Liver (tissue), 8 donors: ENCODE measurements at regions not wholly inside any gene's neighbourhood (a gene's known extent, or its start where the extent isn't known, plus 50 kb on each side); places are given as distances from the start of the nearest gene placed in this dataset.

Experiments
- DNase-seq: peaks from one replicate; pipeline ENCODE4 v3.0.0-alpha.2; 2017; ENCODE audit warnings: low spot score
- H3K27ac ChIP-seq, 2 donors: one replicate each; pipeline ENCODE4 v1.7.0; 2013; ENCODE audit warnings: inconsistent platforms in 2 of 2, low read length in 2 of 2, control low read depth in 1 of 2, low read depth in 1 of 2, mild to moderate bottlenecking in 1 of 2
- H3K27me3 ChIP-seq, 4 donors: one replicate each; pipeline versions ENCODE4 v1.6.1 to v1.7.0; 2013; ENCODE audit warnings: low read length in 3 of 4, inconsistent platforms in 1 of 4, mild to moderate bottlenecking in 1 of 4, moderate library complexity in 1 of 4; ENCODE audit not compliant: control insufficient read depth in 4 of 4, insufficient read depth in 4 of 4
- H3K36me3 ChIP-seq, 4 donors: one replicate each; pipeline versions ENCODE4 v1.6.1 to v1.7.0; 2013; ENCODE audit warnings: low read length in 3 of 4, mild to moderate bottlenecking in 3 of 4, low read depth in 1 of 4, moderate library complexity in 1 of 4; ENCODE audit not compliant: control insufficient read depth in 4 of 4, insufficient read depth in 3 of 4
- H3K4me1 ChIP-seq, 4 donors: one replicate each; pipeline versions ENCODE4 v1.6.1 to v1.7.0; 2013; ENCODE audit warnings: low read length in 3 of 4, mild to moderate bottlenecking in 3 of 4, moderate library complexity in 1 of 4; ENCODE audit not compliant: control insufficient read depth in 4 of 4, insufficient read depth in 4 of 4
- H3K4me3 ChIP-seq, 3 donors: one replicate each; pipeline versions ENCODE4 v1.6.1 to v1.7.0; 2013; ENCODE audit warnings: low read length in 3 of 3, control low read depth in 1 of 3, low read depth in 1 of 3, mild to moderate bottlenecking in 1 of 3
- H3K9ac ChIP-seq, 2 donors: one replicate each; pipeline ENCODE4 v1.7.0; 2013; ENCODE audit warnings: low read length in 2 of 2, mild to moderate bottlenecking in 2 of 2, moderate library complexity in 2 of 2, control low read depth in 1 of 2, low read depth in 1 of 2
- H3K9me3 ChIP-seq, 4 donors: one replicate each; pipeline versions ENCODE4 v1.6.1 to v1.7.0; 2013; ENCODE audit warnings: low read length in 3 of 4; ENCODE audit not compliant: control insufficient read depth in 4 of 4
- EGR1 ChIP-seq, 2 donors: IDR thresholded peaks; 2 replicates each; pipeline ENCODE4 v1.6.1; 2016 to 2018; ENCODE audit warnings: antibody characterized with exemption in 2 of 2, low read depth in 2 of 2
- FOXA1 ChIP-seq: IDR thresholded peaks from 2 replicates; pipeline ENCODE4 v1.6.1; 2016; ENCODE audit warnings: antibody characterized with exemption
- FOXA2 ChIP-seq: IDR thresholded peaks from 2 replicates; pipeline ENCODE4 v1.6.1; 2016; ENCODE audit warnings: antibody characterized with exemption
- GABPA ChIP-seq, 2 donors: IDR thresholded peaks in 1 of 2; conservative IDR thresholded peaks in 1 of 2; 2 replicates each; pipeline ENCODE4 v1.6.1; 2016; ENCODE audit warnings: antibody characterized with exemption in 2 of 2, mild to moderate bottlenecking in 1 of 2, moderate library complexity in 1 of 2
- HNF4G ChIP-seq: IDR thresholded peaks from 2 replicates; pipeline ENCODE4 v1.6.1; 2016; ENCODE audit warnings: antibody characterized with exemption
- JUND ChIP-seq, 2 donors: IDR thresholded peaks; 2 replicates each; pipeline ENCODE4 v1.6.1; 2016; ENCODE audit warnings: antibody characterized with exemption in 2 of 2
- RAD21 ChIP-seq, 2 donors: IDR thresholded peaks; 2 replicates each; pipeline ENCODE4 v1.6.1; 2016; ENCODE audit warnings: antibody characterized with exemption in 2 of 2, mild to moderate bottlenecking in 2 of 2
- SP1 ChIP-seq: IDR thresholded peaks from 2 replicates; pipeline ENCODE4 v1.6.1; 2018; ENCODE audit warnings: antibody characterized with exemption, mild to moderate bottlenecking
- TAF1 ChIP-seq: conservative IDR thresholded peaks from 2 replicates; pipeline ENCODE4 v1.6.1; 2016; ENCODE audit warnings: antibody characterized with exemption, mild to moderate bottlenecking
- YY1 ChIP-seq: IDR thresholded peaks from 2 replicates; pipeline ENCODE4 v1.6.1; 2016; ENCODE audit warnings: antibody characterized with exemption, mild to moderate bottlenecking
- WGBS: extraction: QIAGEN DNeasy Blood & Tissue Kit; methylation state at CpG from one replicate; pipeline ENCODE4 v1.1.7; 2013; 5-methylcytosine and 5-hydroxymethylcytosine counted together
- TF ChIP-seq, protein P1 (sequence below): IDR thresholded peaks from 2 replicates; pipeline ENCODE4 v1.6.1; 2016; ENCODE audit warnings: antibody characterized with exemption
- TF ChIP-seq, protein P2 (sequence below): IDR thresholded peaks from 2 replicates; pipeline ENCODE4 v1.6.1; 2016; ENCODE audit warnings: antibody characterized with exemption
- TF ChIP-seq, protein P3 (sequence below): IDR thresholded peaks from 2 replicates; pipeline ENCODE4 v1.6.1; 2016; ENCODE audit warnings: antibody characterized with exemption, mild to moderate bottlenecking
- TF ChIP-seq, protein P4 (sequence below): fragments of 150-350 bp; IDR thresholded peaks from 2 replicates; pipeline ENCODE4 v1.5.1; 2017; ENCODE audit warnings: improper control_type of control experiment, low read depth, low read length; ENCODE audit not compliant: missing input control
- TF ChIP-seq, protein P5 (sequence below): IDR thresholded peaks from 2 replicates; pipeline ENCODE4 v1.6.1; 2016; ENCODE audit warnings: antibody characterized with exemption
- donor health status: healthy.
- donor health status: healthy.
- donor health status: healthy.
- donor health status: healthy.
- donor health status: healthy.

DNA sequence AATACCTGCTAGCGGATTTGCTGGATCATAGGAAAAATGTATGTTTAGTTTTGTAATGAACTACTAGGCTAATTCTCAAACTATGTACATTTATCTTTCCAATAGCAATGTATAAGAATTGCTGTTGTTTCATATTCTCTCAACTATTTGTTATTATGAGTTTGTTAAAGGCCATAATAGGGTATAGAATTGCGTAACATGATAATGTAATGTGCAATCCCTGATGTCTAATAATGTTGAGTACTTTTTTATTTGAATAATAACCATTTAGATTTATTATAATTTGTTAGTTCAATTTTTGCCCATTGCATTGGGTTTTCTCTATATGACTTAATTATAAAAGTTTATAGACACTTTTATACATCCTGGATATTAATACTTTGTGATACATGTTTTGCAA lies 801.6 kb downstream of the LUZP2 start:
- no peak for DNase-seq
- 94% methylated on average over 2 of the region's 2 CpGs for WGBS

DNA sequence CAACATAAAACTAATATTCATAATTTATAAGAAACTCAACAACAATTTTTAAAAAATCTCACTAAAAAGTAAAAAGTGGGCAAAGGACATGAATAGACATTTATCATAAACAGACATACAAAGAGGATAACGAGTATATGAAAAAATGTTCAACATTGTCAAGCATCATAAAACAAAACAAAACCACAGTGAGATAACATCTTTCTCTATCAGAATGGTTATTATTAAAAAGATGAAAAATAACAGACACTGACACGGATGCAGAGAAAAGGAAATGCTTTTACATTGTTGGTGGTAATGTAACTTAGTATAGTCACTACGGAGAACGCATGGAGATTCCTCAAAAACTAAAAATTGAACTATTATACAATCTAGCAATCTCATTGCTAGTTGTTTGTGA lies 813.0 kb downstream of the LUZP2 start:
- H3K36me3 ChIP-seq, result no peaks in the 10 kb centered on the region
- WGBS, result 82% methylated on average over 4 of the region's 4 CpGs
- DNase-seq, result no peak
- no peak overlapping the region for H3K27ac ChIP-seq
- H3K4me1 ChIP-seq, result no peaks in the 10 kb centered on the region
- no peaks in the 10 kb centered on the region for H3K27me3 ChIP-seq
- no peak overlapping the region for H3K4me3 ChIP-seq
- H3K9me3 ChIP-seq, result no peaks in the 10 kb centered on the region
- TF ChIP-seq, protein P1, sequence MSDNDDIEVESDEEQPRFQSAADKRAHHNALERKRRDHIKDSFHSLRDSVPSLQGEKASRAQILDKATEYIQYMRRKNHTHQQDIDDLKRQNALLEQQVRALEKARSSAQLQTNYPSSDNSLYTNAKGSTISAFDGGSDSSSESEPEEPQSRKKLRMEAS, result no peak
- TF ChIP-seq YY1 (no peak), EGR1 (IDR thresholded peaks at IDR 0.05; ENCODE audit: low read depth in 2 of 2) (no peak), GABPA (IDR thresholded peaks at IDR 0.05 in 1 of 2, conservative IDR thresholded peaks at IDR 0.05 in 1 of 2) (no peak), SP1 (no peak), JUND (IDR thresholded peaks at IDR 0.05) (no peak), RAD21 (IDR thresholded peaks at IDR 0.05) (no peak), FOXA2 (no peak)
- TF ChIP-seq, protein P2, sequence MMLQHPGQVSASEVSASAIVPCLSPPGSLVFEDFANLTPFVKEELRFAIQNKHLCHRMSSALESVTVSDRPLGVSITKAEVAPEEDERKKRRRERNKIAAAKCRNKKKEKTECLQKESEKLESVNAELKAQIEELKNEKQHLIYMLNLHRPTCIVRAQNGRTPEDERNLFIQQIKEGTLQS, result no peak
- TF ChIP-seq, protein P3, sequence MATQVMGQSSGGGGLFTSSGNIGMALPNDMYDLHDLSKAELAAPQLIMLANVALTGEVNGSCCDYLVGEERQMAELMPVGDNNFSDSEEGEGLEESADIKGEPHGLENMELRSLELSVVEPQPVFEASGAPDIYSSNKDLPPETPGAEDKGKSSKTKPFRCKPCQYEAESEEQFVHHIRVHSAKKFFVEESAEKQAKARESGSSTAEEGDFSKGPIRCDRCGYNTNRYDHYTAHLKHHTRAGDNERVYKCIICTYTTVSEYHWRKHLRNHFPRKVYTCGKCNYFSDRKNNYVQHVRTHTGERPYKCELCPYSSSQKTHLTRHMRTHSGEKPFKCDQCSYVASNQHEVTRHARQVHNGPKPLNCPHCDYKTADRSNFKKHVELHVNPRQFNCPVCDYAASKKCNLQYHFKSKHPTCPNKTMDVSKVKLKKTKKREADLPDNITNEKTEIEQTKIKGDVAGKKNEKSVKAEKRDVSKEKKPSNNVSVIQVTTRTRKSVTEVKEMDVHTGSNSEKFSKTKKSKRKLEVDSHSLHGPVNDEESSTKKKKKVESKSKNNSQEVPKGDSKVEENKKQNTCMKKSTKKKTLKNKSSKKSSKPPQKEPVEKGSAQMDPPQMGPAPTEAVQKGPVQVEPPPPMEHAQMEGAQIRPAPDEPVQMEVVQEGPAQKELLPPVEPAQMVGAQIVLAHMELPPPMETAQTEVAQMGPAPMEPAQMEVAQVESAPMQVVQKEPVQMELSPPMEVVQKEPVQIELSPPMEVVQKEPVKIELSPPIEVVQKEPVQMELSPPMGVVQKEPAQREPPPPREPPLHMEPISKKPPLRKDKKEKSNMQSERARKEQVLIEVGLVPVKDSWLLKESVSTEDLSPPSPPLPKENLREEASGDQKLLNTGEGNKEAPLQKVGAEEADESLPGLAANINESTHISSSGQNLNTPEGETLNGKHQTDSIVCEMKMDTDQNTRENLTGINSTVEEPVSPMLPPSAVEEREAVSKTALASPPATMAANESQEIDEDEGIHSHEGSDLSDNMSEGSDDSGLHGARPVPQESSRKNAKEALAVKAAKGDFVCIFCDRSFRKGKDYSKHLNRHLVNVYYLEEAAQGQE, result no peak
- TF ChIP-seq, protein P4, sequence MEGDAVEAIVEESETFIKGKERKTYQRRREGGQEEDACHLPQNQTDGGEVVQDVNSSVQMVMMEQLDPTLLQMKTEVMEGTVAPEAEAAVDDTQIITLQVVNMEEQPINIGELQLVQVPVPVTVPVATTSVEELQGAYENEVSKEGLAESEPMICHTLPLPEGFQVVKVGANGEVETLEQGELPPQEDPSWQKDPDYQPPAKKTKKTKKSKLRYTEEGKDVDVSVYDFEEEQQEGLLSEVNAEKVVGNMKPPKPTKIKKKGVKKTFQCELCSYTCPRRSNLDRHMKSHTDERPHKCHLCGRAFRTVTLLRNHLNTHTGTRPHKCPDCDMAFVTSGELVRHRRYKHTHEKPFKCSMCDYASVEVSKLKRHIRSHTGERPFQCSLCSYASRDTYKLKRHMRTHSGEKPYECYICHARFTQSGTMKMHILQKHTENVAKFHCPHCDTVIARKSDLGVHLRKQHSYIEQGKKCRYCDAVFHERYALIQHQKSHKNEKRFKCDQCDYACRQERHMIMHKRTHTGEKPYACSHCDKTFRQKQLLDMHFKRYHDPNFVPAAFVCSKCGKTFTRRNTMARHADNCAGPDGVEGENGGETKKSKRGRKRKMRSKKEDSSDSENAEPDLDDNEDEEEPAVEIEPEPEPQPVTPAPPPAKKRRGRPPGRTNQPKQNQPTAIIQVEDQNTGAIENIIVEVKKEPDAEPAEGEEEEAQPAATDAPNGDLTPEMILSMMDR, result no peak
- H3K9ac ChIP-seq, result no peak overlapping the region

More for the DNA sequence above, 801.6 kb downstream of the LUZP2 start:
- H3K9me3 ChIP-seq, result no peaks in the 10 kb centered on the region
- no peaks in the 10 kb centered on the region for H3K36me3 ChIP-seq
- no peaks in the 10 kb centered on the region for H3K27me3 ChIP-seq
- no peak overlapping the region for H3K27ac ChIP-seq
- H3K4me3 ChIP-seq, result no peak overlapping the region
- H3K9ac ChIP-seq, result no peak overlapping the region
- H3K4me1 ChIP-seq, result no peaks in the 10 kb centered on the region
- TF ChIP-seq FOXA1, result no peak
- TF ChIP-seq, protein P1, result no peak
- no peak for TF ChIP-seq HNF4G
- no peak for TF ChIP-seq YY1
- TF ChIP-seq, protein P4, result no peak
- no peak for TF ChIP-seq GABPA (IDR thresholded peaks at IDR 0.05 in 1 of 2, conservative IDR thresholded peaks at IDR 0.05 in 1 of 2)
- TF ChIP-seq, protein P5, sequence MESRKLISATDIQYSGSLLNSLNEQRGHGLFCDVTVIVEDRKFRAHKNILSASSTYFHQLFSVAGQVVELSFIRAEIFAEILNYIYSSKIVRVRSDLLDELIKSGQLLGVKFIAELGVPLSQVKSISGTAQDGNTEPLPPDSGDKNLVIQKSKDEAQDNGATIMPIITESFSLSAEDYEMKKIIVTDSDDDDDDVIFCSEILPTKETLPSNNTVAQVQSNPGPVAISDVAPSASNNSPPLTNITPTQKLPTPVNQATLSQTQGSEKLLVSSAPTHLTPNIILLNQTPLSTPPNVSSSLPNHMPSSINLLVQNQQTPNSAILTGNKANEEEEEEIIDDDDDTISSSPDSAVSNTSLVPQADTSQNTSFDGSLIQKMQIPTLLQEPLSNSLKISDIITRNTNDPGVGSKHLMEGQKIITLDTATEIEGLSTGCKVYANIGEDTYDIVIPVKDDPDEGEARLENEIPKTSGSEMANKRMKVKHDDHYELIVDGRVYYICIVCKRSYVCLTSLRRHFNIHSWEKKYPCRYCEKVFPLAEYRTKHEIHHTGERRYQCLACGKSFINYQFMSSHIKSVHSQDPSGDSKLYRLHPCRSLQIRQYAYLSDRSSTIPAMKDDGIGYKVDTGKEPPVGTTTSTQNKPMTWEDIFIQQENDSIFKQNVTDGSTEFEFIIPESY, result no peak
- TF ChIP-seq JUND (IDR thresholded peaks at IDR 0.05), result no peak
- no peak for TF ChIP-seq TAF1
- TF ChIP-seq EGR1 (IDR thresholded peaks at IDR 0.05; ENCODE audit: low read depth in 2 of 2), result no peak
